Stimulated activated CD4-positive, alpha-beta T cell treated with anti-CD3 and anti-CD28 coated beads, Interleukin-15, amount 100 ng/mL, for 1 hour (primary cell): ENCODE measurements at regions not wholly inside any gene's neighbourhood (a gene's known extent, or its start where the extent isn't known, plus 50 kb on each side); places are given as distances from the start of the nearest gene placed in this dataset.
"Not testable (repeated sequence)": the region's sequence is repeated elsewhere in the genome, so short reads cannot be mapped to it uniquely, and the experiment has no call there.

ENCODE experiments used
- DNase-seq, 2 donors: peaks; one replicate each; pipeline ENCODE4 v3.0.0-alpha.2; 2020; ENCODE audit warnings: low read depth in 1 of 2, low spot score in 1 of 2

DNA sequence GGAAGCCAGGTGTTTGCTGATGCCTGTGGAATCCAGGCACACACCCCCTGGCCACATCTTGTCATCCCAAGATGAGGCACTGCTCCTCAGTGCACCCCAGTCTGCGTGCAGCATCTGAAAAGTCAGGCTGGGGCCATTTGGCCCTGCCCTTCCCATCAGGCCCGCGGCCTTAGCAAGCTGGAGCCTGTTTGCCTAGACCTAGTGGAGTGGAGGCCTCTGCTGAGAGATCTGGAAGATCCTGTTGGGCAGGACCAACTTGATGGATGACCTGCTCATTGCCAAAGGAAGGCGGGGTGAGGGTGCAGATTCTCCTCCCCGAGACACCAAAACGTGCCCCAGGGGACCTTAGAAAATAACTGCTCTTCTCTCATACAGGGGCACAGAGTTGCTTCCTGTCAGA is 220.2 kb downstream of the SHQ1 start:
- DNase-seq = no peak

- no peak for DNase-seq
Observed at GRCh38 chr3:72627271-72627670, 221.0 kb downstream of the SHQ1 start.

GRCh38 chr3:72625602-72626337 is 222.5 kb downstream of the SHQ1 start:
- no peak for DNase-seq

GRCh38 chr3:72624656-72625055 is 223.6 kb downstream of the SHQ1 start:
- no peak for DNase-seq

DNA sequence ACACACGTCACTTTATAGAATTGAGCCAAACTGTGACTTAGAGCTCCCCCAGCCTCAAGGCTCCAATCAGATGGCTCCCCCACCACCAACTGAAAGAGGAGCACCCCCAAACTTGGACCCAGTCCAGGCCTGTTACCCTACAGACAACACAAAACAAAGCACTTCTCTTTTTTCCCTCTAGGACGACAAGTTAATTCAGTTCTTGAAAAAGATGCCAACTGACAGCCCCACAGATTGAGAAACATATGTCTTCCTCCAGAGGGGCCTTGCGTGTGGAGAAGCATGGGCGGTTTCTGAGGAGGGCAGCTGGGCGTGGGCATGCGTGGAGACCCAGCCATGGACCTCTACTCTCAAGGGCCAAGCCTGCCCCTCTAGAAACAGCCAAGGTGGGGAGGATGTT is 229.5 kb downstream of the SHQ1 start:
- DNase-seq = no peak

DNA sequence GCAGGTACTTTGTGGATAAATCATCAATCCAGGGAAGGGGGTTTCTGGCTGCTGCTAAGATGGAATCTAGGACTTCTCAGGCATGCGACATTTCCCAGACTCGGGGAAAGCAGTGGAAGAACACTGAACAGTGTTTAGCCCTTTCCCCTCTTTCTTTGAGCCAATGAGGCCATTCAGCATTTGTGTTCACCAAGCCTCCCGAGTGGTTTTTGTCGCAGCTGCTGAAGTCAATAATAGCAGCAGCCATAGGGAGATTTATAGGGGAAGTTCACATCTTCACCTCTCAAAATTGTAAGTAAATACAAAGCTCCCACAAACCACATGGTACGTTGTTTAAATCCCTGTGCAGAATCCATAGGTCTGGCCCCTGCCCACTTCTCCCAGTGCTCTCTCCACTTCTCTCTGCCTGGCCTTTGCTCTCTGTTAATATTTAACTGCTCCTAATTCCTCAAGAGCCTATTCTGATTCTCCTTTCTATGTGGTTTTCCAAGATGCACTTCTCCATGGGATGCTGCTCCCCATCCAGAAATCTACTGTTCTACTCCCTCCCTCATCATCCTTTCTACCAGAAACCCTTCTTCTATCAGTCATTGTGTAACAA is 230.7 kb downstream of the SHQ1 start:
- DNase-seq = no peak

- no peak for DNase-seq
Observed at GRCh38 chr3:72615776-72616175, 232.5 kb downstream of the SHQ1 start.

DNA sequence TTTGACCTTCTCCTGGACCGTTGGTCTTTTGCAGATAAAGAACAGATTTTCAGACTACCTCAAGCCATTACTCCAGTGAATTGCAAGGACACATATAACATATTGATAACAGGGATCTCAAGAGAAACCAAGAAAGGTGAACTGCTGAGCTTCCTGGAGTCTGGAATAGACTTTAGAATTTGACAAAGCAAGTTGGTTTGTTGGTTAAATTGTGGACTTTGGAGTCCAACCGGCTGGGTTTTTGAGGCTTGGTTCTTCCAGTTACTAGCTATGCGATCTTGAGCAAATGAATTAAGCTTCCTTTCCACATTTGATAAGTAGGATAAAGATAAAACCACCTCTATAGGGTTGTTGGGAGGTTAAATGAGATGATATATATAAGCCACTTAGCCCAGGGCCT is 233.1 kb downstream of the SHQ1 start:
- DNase-seq = no peak

DNA sequence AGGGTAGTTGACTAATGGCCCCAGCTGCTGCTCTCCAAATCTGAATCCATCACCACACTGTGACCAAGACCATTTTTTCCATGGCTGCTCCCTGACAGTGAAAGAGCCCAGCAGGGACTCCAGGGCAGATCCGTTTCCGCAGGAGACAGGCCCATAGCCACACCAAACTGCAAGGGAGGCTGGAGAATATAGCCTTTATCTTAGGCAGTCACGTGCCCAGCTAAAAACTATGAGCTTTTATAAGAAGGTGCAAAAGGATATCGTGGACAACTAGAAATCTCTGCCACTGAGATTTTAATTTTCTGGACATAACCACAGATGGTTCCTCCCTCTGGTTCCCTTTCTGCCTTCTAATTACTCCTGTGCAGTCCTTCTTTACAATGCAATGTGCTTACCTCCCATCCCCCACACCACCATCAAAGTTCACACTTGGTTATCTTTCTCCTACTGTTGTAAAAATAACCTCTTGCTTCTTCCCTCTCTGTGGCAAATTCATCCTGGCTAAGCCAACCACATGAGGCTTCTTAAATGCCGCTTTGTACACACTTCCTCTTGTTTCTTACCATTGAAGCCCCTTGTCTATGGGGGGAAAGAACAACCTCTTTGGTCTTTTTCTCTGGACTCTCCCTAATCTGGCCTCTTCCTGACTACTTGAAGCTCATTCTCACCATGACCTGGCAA is 233.7 kb downstream of the SHQ1 start:
- no peak for DNase-seq

GRCh38 chr3:72613871-72614270 is 234.4 kb downstream of the SHQ1 start:
- DNase-seq = no peak

- not testable (repeated sequence) for DNase-seq
Observed at GRCh38 chr3:72609114-72609513, 239.1 kb downstream of the SHQ1 start.

GRCh38 chr3:72606005-72606800 is 242.0 kb downstream of the SHQ1 start:
- DNase-seq = no peak

DNA sequence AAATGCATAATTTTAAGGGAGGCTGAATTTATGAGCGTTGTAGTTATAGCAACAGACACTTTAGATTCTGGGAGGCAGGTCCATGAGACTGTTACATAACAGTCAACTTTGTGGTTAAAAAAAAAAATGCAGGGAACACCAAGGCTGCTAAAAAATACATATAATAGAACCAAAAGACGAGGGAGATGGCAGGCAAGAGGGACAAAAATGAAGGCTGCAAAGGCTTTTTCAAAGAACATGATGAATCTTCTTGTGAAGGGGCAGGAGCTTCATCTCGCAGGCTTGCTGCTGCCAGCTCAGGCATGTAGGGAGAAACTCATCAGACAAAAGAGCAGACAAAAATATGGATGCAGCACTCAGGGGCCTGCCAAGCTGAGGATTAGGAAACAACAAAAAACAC is 243.9 kb downstream of the SHQ1 start:
- DNase-seq = no peak

DNA sequence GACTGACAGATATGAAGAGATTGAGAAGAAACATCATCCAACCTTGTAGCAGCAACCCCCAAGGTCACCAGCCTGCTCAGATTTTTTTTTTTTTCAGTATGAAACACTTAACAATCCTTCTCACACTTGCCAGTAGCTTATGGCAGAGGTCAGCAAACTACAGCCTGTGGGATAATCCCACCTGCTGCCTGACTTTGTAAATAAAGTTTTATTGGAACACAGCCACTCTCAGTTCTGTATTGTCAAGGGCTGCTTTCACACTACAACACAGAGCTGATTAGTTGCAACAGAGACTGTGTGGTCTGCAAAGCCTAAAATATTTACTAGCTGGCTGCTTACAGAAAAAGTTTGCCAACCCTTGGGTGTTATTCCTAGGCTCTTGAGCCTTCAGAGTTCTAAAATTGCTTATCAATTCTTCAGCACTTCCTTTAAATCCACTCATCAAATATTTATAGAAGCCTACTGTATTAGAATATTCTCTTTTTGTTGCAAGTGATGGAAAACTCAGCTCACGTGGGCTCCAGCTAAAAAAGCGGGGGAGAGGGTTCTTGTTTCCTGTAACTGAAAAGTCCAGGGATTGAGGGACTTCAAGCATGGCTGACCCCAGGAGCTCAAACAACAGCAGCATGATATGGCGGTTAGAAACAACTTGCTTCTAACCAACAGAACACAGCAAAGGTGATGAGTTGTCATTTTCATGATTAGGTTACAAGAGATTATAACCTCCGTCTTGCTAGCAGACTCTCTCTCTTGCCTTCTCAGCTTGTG is 246.1 kb downstream of the SHQ1 start:
- no peak for DNase-seq

DNA sequence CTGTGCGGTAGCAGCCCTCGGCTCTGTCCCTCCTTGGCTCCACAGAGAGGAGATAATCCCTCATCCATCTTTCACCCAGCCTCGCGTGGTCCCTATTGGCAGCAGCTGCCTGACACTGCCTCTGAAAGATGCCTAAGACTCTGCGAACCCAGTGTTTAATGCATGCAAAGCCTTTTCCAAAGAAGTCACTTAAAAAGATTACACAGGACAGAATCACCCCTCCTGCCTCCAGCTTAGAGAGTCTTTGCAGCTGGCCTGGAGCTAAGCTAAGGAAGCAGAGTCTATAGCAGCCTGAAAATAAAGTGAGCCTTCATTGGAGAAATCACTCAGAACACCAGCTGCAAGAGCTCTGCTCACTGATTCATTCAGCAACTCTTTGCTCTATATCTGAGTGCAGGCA is 247.2 kb downstream of the SHQ1 start:
- DNase-seq = no peak

GRCh38 chr3:72597756-72598195 is 250.5 kb downstream of the SHQ1 start:
- no peak for DNase-seq

GRCh38 chr3:72597043-72597442 is 251.2 kb downstream of the SHQ1 start:
- no peak for DNase-seq

DNA sequence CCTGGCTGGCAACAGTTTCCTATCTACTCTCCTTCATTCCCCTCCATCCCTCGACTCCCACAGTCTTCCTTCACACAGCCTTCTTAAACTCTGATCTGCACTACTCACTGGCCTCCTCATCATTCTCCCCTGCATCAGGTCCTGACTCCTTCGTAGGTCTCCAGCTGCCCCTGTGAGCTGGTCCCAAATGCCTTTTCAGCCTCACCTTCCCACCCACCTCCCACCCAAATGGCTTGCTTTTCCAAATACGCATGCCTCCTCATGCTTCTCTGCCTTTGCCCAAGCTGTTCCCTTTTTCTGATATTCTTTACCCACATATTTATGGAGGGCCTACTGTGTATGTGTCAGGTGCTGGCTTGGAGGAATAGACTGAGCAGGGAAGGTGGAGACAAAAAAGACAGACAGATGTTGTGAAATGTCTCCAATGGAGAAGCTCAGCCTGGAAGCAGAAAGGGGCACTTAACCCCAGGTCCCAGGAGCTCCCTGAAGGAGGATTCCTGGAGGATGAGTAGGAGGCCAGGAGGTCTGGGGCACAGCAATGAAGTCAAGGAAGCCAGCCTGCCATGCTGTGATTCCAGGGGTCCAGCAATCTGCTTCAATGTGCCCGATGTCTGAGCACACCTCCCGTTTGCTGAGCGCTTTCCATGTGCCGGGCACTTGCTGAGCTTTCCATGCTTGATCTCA is 252.2 kb downstream of the SHQ1 start:
- DNase-seq = no peak

- no peak for DNase-seq
Observed at GRCh38 chr3:72595376-72595775, 252.9 kb downstream of the SHQ1 start.

DNA sequence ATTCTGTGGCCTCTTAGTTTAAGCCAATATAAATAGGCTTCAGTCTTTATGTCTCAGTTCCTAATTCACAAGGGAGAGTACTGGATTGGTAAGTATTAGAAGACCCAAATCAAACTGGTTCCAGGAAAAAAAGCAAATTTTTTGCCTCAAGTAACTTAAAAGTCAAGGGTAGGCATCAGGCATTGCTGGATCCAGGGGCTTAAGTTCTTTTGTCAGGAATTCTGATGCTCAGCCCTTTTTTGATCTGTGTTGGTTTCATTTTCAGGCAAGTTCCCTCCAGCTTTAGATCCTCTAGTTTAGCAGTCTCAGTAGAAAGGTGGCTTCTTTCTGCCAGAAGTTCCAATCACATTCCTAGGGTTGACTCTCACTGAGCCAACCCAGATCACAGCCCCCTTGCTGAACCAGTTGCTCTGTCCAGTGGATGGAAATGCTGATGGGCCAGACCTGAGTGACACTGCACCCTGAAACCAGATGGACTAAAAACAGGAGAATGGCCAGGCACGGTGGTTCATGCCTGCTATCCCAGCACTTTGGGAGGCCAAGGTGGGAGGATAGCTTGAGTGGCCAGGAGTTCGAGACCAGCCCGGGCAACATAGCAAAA is 253.5 kb downstream of the SHQ1 start:
- no peak for DNase-seq
